GM06990 (cell line): ENCODE measurements at regions not wholly inside any gene's neighbourhood (a gene's known extent, or its start where the extent isn't known, plus 50 kb on each side); places are given as distances from the start of the nearest gene placed in this dataset.
"Not testable (repeated sequence)": the region's sequence is repeated elsewhere in the genome, so short reads cannot be mapped to it uniquely, and the experiment has no call there.

Experiments used
- DNase-seq: peaks from one replicate; pipeline ENCODE4 v3.0.0-alpha.2; 2011; ENCODE audit not compliant: insufficient read length; ENCODE audit errors: extremely low read depth
- H3K27me3 ChIP-seq: replicated peaks from 2 replicates; pipeline ENCODE4 v1.6.0; 2011; ENCODE audit warnings: low read length; ENCODE audit not compliant: control insufficient read depth, insufficient read depth
- H3K36me3 ChIP-seq: 2 replicates; pipeline ENCODE4 v1.5.1; 2011; ENCODE audit warnings: low read length; ENCODE audit not compliant: control insufficient read depth, insufficient read depth
- H3K4me3 ChIP-seq: replicated peaks from 2 replicates; pipeline ENCODE4 v1.5.1; 2011; ENCODE audit warnings: low read depth, mild to moderate bottlenecking, control low read depth, low read length
- CTCF ChIP-seq: IDR thresholded peaks from 2 replicates; pipeline ENCODE4 v1.5.1; 2011; ENCODE audit warnings: low read length, control low read depth, mild to moderate bottlenecking, inconsistent platforms; ENCODE audit not compliant: insufficient read depth, poor library complexity, severe bottlenecking

- TF ChIP-seq CTCF, result no peak
- DNase-seq, result no peak
- H3K27me3 ChIP-seq, result no peaks in the 10 kb centered on the region; the same call in 1 of the 2 replicates
- H3K36me3 ChIP-seq, result no peaks in the 10 kb centered on the region
- 0 out of 2 replicates have a peak overlapping the region, but pooled peaks have one; percentile 26 for H3K4me3 ChIP-seq
Measured at GRCh38 chr6:28782113-28782673, 141.6 kb downstream of the TRIM27 start.

DNA sequence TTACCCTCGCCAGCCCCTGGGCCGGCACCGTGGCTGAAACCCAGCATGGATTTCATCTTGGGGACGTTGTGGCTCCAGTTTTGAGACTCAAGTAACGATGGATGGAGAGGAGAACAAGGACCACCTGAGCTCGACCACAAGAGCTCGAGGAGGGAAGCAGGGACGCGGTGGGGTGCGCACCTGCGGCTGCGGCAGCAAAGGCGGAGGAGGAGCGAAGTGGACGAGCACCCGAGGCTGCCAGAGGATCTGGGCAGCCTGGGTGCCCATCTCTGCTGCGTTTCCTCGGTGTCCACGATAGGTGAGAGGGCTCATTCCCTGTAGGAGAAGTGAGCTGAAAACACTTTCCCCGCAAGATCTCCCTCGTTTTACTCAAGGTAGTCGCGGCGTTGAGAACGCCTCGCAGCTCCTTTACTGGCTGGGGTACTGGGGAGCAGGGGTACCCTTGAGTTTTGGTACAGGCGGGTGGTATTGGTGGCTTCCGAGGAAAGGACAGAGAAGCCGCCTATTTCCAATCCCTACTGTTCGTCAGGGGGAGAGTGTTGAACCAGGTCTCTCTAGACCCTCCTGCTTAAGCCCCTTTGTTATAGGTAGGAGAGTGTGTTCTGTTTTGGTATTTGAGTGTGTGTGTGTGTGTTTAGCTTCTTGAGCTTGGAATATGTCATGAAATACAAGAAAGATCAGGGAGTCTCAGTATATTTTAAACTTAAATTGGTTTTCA, 137.7 kb downstream of the TRIM27 start:
- Histone ChIP-seq H3K36me3 (no peaks in the 10 kb centered on the region), H3K4me3 (no peak overlapping the region; the same call in 1 of the 2 replicates), H3K27me3 (no peaks in the 10 kb centered on the region; the same call in 1 of the 2 replicates)
- TF ChIP-seq CTCF, result no peak
- DNase-seq, result no peak

- H3K27me3 ChIP-seq, result no peaks in the 10 kb centered on the region; the same call in 1 of the 2 replicates
Measured at GRCh38 chr6:28789553-28790083, 134.2 kb downstream of the TRIM27 start.

DNA sequence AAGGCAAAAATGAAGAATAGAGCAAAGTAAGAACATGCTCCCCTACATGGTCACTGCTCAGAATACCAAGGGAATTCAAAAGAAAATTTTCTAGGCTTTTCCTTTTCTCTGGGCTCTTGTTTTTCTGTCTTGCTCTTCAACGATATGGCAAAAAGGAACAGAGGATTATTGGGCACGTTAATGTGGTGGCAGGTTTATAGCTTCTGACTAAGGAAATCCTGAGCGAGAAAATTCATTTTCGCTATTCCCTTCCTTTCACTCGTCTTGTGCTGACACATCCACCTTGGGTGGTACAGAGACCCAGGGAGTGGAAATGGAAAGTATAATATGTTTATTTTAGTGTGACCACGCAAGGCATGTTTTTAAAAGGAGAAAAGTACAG, 132.8 kb downstream of the TRIM27 start:
- H3K36me3 ChIP-seq, result no peaks in the 10 kb centered on the region
- no peak for TF ChIP-seq CTCF
- H3K4me3 ChIP-seq, result no peak overlapping the region
- DNase-seq, result no peak
- no peaks in the 10 kb centered on the region; the same call in 1 of the 2 replicates for H3K27me3 ChIP-seq

More at GRCh38 chr6:28789553-28790083, 134.2 kb downstream of the TRIM27 start:
- peak overlapping the region; percentile 40 for H3K4me3 ChIP-seq
- H3K36me3 ChIP-seq, result no peaks in the 10 kb centered on the region
- no peak for TF ChIP-seq CTCF
- DNase-seq, result peak; percentile 75

- peak overlapping the region; percentile 48 for H3K4me3 ChIP-seq
- no peaks in the 10 kb centered on the region for H3K27me3 ChIP-seq
- TF ChIP-seq CTCF, result no peak
- no peak for DNase-seq
- H3K36me3 ChIP-seq, result no peaks in the 10 kb centered on the region
Measured at GRCh38 chr6:28794175-28795002, 129.4 kb downstream of the TRIM27 start.

DNA sequence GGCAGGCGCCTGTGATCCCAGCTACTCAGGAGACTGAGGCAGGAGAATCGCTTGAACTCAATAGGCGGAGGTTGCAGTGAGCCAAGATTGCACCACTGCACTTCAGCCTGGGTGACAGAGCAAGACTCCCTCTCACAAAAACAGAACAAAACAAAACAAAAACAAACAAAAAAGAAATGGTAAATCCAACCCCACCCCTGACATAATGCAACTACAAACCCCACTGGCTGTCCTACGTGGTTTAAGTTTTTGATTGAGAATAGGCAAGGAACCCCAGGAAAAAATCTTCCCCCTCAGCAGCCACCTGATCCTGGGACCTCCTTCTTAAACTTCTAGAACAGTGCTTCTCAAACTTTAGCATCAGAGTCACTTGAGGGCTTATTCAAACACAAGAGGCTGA, 123.1 kb downstream of the TRIM27 start:
- not testable (repeated sequence) for H3K36me3 ChIP-seq, DNase-seq, H3K27me3 ChIP-seq, H3K4me3 ChIP-seq
